ENCODE measurements at regions not wholly inside any gene's neighbourhood (a gene's known extent, or its start where the extent isn't known, plus 50 kb on each side); places are given as distances from the start of the nearest gene placed in this dataset.

DNA sequence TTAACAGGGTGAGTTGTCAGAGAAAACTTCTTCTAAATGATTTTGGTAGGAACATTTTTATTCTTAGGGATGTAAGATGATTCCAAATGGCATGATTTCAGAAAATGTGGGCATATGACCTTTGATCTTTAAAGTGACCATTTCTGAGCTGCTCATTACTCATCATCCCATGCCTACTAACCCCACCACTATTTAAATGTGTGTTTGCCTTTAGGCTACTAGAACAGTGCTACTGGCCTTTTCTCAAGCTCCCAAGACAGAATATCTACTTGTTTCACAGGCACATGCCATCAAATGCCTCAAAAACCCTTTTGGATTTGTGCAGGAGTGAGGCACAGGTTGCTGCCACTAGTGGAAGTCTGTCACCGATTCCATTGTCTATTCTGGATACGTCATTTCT, 428.2 kb downstream of the ADAM29 start:
- no peaks in the 10 kb centered on the region for H3K27me3 ChIP-seq (ENCODE audit: control insufficient read depth, insufficient read depth, low read length, poor library complexity, severe bottlenecking)

DNA sequence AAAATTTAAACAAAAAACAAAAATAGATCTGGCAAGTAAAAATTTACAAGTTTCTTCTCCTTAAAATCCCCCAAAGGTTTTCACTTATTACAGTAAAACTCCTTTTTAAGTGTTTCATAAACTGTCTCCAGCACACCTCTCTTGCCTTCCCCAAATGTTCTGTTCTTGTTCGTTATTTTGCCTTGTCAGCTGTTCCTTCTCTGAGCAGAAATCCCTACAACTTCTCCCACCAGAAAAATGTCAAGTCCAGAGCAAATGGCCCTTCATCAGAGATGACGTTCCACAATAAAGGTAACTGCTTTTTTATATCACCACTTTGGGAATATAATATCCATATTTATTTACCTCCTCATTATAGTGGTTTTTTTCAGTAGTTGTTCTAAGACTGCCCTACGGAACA, 432.1 kb downstream of the ADAM29 start:
- Histone ChIP-seq H3K4me3 (ENCODE audit: insufficient read depth, low read depth, low read length) (no peak overlapping the region), H3K4me1 (ENCODE audit: control insufficient read depth, insufficient read depth, low read length) (no peaks in the 10 kb centered on the region), H3K36me3 (ENCODE audit: control insufficient read depth, insufficient read depth, low read length) (no peaks in the 10 kb centered on the region), H3K9me3 (ENCODE audit: control insufficient read depth, low read length) (no peaks in the 10 kb centered on the region), H3K27ac (ENCODE audit: insufficient read depth, low read depth, low read length, poor library complexity, severe bottlenecking) (no peak overlapping the region), H3K27me3 (ENCODE audit: control insufficient read depth, insufficient read depth, low read length, poor library complexity, severe bottlenecking) (no peaks in the 10 kb centered on the region)
- 88 to 94% methylated on average over 2 to 3 of the region's 3 CpGs for whole genome bisulfite sequencing, 2 experiments

More for the DNA sequence above, 428.2 kb downstream of the ADAM29 start:
- H3K27ac ChIP-seq (ENCODE audit: insufficient read depth, low read depth, low read length, poor library complexity, severe bottlenecking) = no peak overlapping the region
- no peak overlapping the region for H3K4me3 ChIP-seq (ENCODE audit: insufficient read depth, low read depth, low read length)
- no peaks in the 10 kb centered on the region for H3K4me1 ChIP-seq (ENCODE audit: control insufficient read depth, insufficient read depth, low read length)
- H3K9me3 ChIP-seq (ENCODE audit: control insufficient read depth, low read length) = no peaks in the 10 kb centered on the region
- WGBS, 2 experiments = 100% methylated on average over 1 to 2 of the region's 2 CpGs
- no peaks in the 10 kb centered on the region for H3K36me3 ChIP-seq (ENCODE audit: control insufficient read depth, insufficient read depth, low read length)

- H3K9me3 ChIP-seq (ENCODE audit: control insufficient read depth, low read length) = no peaks in the 10 kb centered on the region
- 86 to 100% methylated on average over 2 of the region's 2 CpGs for WGBS, 2 experiments
- no peaks in the 10 kb centered on the region for H3K4me1 ChIP-seq (ENCODE audit: control insufficient read depth, insufficient read depth, low read length)
- no peaks in the 10 kb centered on the region for H3K36me3 ChIP-seq (ENCODE audit: control insufficient read depth, insufficient read depth, low read length)
- H3K27ac ChIP-seq (ENCODE audit: insufficient read depth, low read depth, low read length, poor library complexity, severe bottlenecking) = no peak overlapping the region
- no peak overlapping the region for H3K4me3 ChIP-seq (ENCODE audit: insufficient read depth, low read depth, low read length)
- no peaks in the 10 kb centered on the region for H3K27me3 ChIP-seq (ENCODE audit: control insufficient read depth, insufficient read depth, low read length, poor library complexity, severe bottlenecking)
Measured at GRCh38 chr4:175351473-175351872, 433.3 kb downstream of the ADAM29 start.

DNA sequence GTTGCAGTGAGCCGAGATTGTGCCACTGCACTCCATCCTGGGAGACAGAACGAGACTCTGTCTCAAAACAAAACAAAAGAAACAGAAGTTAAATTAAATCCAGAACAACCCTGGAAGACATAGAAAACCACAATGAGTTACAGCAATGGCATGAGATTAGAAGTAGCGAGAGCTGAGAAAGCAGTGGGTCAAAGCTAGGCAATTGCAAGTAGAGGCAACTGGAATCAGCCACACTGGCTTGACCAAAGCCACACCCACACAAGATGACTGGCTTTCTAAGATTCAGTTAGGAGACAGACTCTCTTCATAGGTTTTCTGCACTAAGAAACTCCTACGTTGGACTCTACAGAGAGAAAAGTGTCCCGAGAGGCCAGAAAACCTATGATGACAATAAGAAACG, 443.0 kb downstream of the GPM6A start:
- Histone ChIP-seq H3K4me3 (ENCODE audit: insufficient read depth, low read depth, low read length) (no peak overlapping the region), H3K27ac (ENCODE audit: insufficient read depth, low read depth, low read length, poor library complexity, severe bottlenecking) (no peak overlapping the region)
- 91 to 94% methylated on average over 6 of the region's 6 CpGs for WGBS, 2 experiments

GRCh38 chr4:175371091-175371490, 441.0 kb downstream of the GPM6A start:
- Histone ChIP-seq H3K36me3 (ENCODE audit: control insufficient read depth, insufficient read depth, low read length) (no peaks in the 10 kb centered on the region), H3K27ac (ENCODE audit: insufficient read depth, low read depth, low read length, poor library complexity, severe bottlenecking) (no peak overlapping the region), H3K4me3 (ENCODE audit: insufficient read depth, low read depth, low read length) (no peak overlapping the region), H3K27me3 (ENCODE audit: control insufficient read depth, insufficient read depth, low read length, poor library complexity, severe bottlenecking) (no peaks in the 10 kb centered on the region), H3K9me3 (ENCODE audit: control insufficient read depth, low read length) (no peaks in the 10 kb centered on the region), H3K4me1 (ENCODE audit: control insufficient read depth, insufficient read depth, low read length) (no peaks in the 10 kb centered on the region)
- WGBS, 2 experiments = 92 to 95% methylated on average over 1 of the region's 1 CpG

More for the DNA sequence above, 443.0 kb downstream of the GPM6A start:
- Histone ChIP-seq H3K36me3 (ENCODE audit: control insufficient read depth, insufficient read depth, low read length) (no peaks in the 10 kb centered on the region), H3K9me3 (ENCODE audit: control insufficient read depth, low read length) (no peaks in the 10 kb centered on the region), H3K27me3 (ENCODE audit: control insufficient read depth, insufficient read depth, low read length, poor library complexity, severe bottlenecking) (no peaks in the 10 kb centered on the region), H3K4me1 (ENCODE audit: control insufficient read depth, insufficient read depth, low read length) (no peaks in the 10 kb centered on the region)

DNA sequence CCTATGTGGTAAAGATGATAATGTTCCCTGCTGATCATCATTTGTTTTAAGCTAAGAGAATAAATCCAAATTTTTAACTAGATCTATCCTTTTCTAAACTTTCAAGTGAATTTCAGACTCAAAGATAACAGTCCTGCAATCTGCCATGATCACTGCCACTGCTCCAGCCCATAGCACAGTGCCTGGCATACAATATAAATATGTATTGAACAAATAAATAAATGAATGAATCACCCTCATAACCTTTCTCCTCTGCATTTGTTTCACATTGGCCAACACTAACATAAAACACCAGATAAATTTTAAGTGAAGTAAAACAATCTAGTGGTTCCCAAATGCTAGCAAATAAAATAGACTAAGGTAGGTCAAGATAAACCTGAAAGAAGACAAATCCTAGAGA, 439.0 kb downstream of the GPM6A start:
- Histone ChIP-seq H3K36me3 (ENCODE audit: control insufficient read depth, insufficient read depth, low read length) (no peaks in the 10 kb centered on the region), H3K4me1 (ENCODE audit: control insufficient read depth, insufficient read depth, low read length) (no peaks in the 10 kb centered on the region), H3K9me3 (ENCODE audit: control insufficient read depth, low read length) (no peaks in the 10 kb centered on the region), H3K27ac (ENCODE audit: insufficient read depth, low read depth, low read length, poor library complexity, severe bottlenecking) (no peak overlapping the region), H3K27me3 (ENCODE audit: control insufficient read depth, insufficient read depth, low read length, poor library complexity, severe bottlenecking) (no peaks in the 10 kb centered on the region), H3K4me3 (ENCODE audit: insufficient read depth, low read depth, low read length) (no peak overlapping the region)

- no peaks in the 10 kb centered on the region for H3K36me3 ChIP-seq (ENCODE audit: control insufficient read depth, insufficient read depth, low read length)
- no peaks in the 10 kb centered on the region for H3K9me3 ChIP-seq (ENCODE audit: control insufficient read depth, low read length)
- no peaks in the 10 kb centered on the region for H3K4me1 ChIP-seq (ENCODE audit: control insufficient read depth, insufficient read depth, low read length)
- H3K27ac ChIP-seq (ENCODE audit: insufficient read depth, low read depth, low read length, poor library complexity, severe bottlenecking) = no peak overlapping the region
- H3K27me3 ChIP-seq (ENCODE audit: control insufficient read depth, insufficient read depth, low read length, poor library complexity, severe bottlenecking) = no peaks in the 10 kb centered on the region
- 96 to 98% methylated on average over 3 of the region's 3 CpGs for WGBS, 2 experiments
- H3K4me3 ChIP-seq (ENCODE audit: insufficient read depth, low read depth, low read length) = no peak overlapping the region
Measured at GRCh38 chr4:175374459-175374858, 437.6 kb downstream of the GPM6A start.

GRCh38 chr4:175376287-175376977, 435.6 kb downstream of the GPM6A start:
- Histone ChIP-seq H3K4me1 (ENCODE audit: control insufficient read depth, insufficient read depth, low read length) (no peaks in the 10 kb centered on the region), H3K27me3 (ENCODE audit: control insufficient read depth, insufficient read depth, low read length, poor library complexity, severe bottlenecking) (no peaks in the 10 kb centered on the region), H3K9me3 (ENCODE audit: control insufficient read depth, low read length) (no peaks in the 10 kb centered on the region), H3K4me3 (ENCODE audit: insufficient read depth, low read depth, low read length) (no peak overlapping the region), H3K36me3 (ENCODE audit: control insufficient read depth, insufficient read depth, low read length) (no peaks in the 10 kb centered on the region), H3K27ac (ENCODE audit: insufficient read depth, low read depth, low read length, poor library complexity, severe bottlenecking) (peak overlapping the region; percentile 41)
- 52 to 66% methylated on average over 7 of the region's 8 CpGs for WGBS, 2 experiments

GRCh38 chr4:175377203-175377602, 434.9 kb downstream of the GPM6A start:
- Histone ChIP-seq H3K27me3 (ENCODE audit: control insufficient read depth, insufficient read depth, low read length, poor library complexity, severe bottlenecking) (no peaks in the 10 kb centered on the region), H3K4me1 (ENCODE audit: control insufficient read depth, insufficient read depth, low read length) (no peaks in the 10 kb centered on the region), H3K4me3 (ENCODE audit: insufficient read depth, low read depth, low read length) (no peak overlapping the region), H3K9me3 (ENCODE audit: control insufficient read depth, low read length) (no peaks in the 10 kb centered on the region), H3K27ac (ENCODE audit: insufficient read depth, low read depth, low read length, poor library complexity, severe bottlenecking) (no peak overlapping the region), H3K36me3 (ENCODE audit: control insufficient read depth, insufficient read depth, low read length) (no peaks in the 10 kb centered on the region)
- 92 to 93% methylated on average over 2 of the region's 2 CpGs for WGBS, 2 experiments

GRCh38 chr4:175378372-175378771, 433.7 kb downstream of the GPM6A start:
- H3K4me3 ChIP-seq (ENCODE audit: insufficient read depth, low read depth, low read length) = no peak overlapping the region
- H3K27me3 ChIP-seq (ENCODE audit: control insufficient read depth, insufficient read depth, low read length, poor library complexity, severe bottlenecking) = no peaks in the 10 kb centered on the region
- no peak overlapping the region for H3K27ac ChIP-seq (ENCODE audit: insufficient read depth, low read depth, low read length, poor library complexity, severe bottlenecking)
- no peaks in the 10 kb centered on the region for H3K9me3 ChIP-seq (ENCODE audit: control insufficient read depth, low read length)
- no peaks in the 10 kb centered on the region for H3K4me1 ChIP-seq (ENCODE audit: control insufficient read depth, insufficient read depth, low read length)
- no peaks in the 10 kb centered on the region for H3K36me3 ChIP-seq (ENCODE audit: control insufficient read depth, insufficient read depth, low read length)
- WGBS, 2 experiments = 76 to 84% methylated on average over 4 of the region's 4 CpGs

- Histone ChIP-seq H3K9me3 (ENCODE audit: control insufficient read depth, low read length) (no peaks in the 10 kb centered on the region), H3K4me1 (ENCODE audit: control insufficient read depth, insufficient read depth, low read length) (no peaks in the 10 kb centered on the region), H3K36me3 (ENCODE audit: control insufficient read depth, insufficient read depth, low read length) (no peaks in the 10 kb centered on the region), H3K4me3 (ENCODE audit: insufficient read depth, low read depth, low read length) (no peak overlapping the region), H3K27me3 (ENCODE audit: control insufficient read depth, insufficient read depth, low read length, poor library complexity, severe bottlenecking) (no peaks in the 10 kb centered on the region), H3K27ac (ENCODE audit: insufficient read depth, low read depth, low read length, poor library complexity, severe bottlenecking) (no peak overlapping the region)
- WGBS, 2 experiments = 91 to 93% methylated on average over 6 of the region's 6 CpGs
Measured at GRCh38 chr4:175380841-175381240, 431.2 kb downstream of the GPM6A start.
